GM12878 (cell line): ENCODE measurements at regions not wholly inside any gene's neighbourhood (a gene's known extent, or its start where the extent isn't known, plus 50 kb on each side); places are given as distances from the start of the nearest gene placed in this dataset.

ENCODE experiments used
- ATAC-seq: fragments of 200-7000 bp; cut with Tn5 transposase; 3 replicates; pipeline ENCODE4 v1.9.1; 2020; ENCODE audit warnings: mild to moderate bottlenecking, moderate library complexity
- BruUV-seq: library from RNA; stranded (reverse); fragments of 400-500 nt; replicated peaks from 2 replicates; lab custom pipeline; 2021; lab: Mats Ljungman, UMichigan
- CTCF ChIA-PET: fragments of 300-600 bp; sonication (Branson Sonifier 250); formaldehyde crosslinking; extraction: SDS; loops from one replicate; lab custom pipeline; 2021; ENCODE audit warnings: inconsistent platforms; lab: Yijun Ruan, JAX
- POLR2A ChIA-PET: fragments of 350-600 bp; formaldehyde crosslinking; extraction: SDS; loops from one replicate; lab custom pipeline; 2021; ENCODE audit warnings: inconsistent platforms; lab: Charles Lee
- RAD21 ChIA-PET: fragments of 300-600 bp; sonication (Branson Sonifier 250); formaldehyde crosslinking; loops from one replicate; lab custom pipeline; 2023; ENCODE audit warnings: antibody characterized with exemption; ENCODE audit not compliant: unreplicated experiment; lab: Charles Lee
- SMC1A ChIA-PET: fragments of 300-600 bp; sonication (Branson Sonifier 250); formaldehyde crosslinking; loops from one replicate; lab custom pipeline; 2023; ENCODE audit not compliant: unreplicated experiment, uncharacterized antibody; lab: Charles Lee
- DNase-seq: peaks from one replicate; pipeline ENCODE4 v3.0.0-alpha.2; 2011; ENCODE audit warnings: low read depth, low spot score
- FAIRE-seq: peaks from 3 replicates; lab custom pipeline; 2011; peaks lifted over from hg19 to GRCh38; lab: Jason Lieb, UNC
- H2AFZ ChIP-seq: 2 replicates; pipeline ENCODE4 v1.6.0; 2011; ENCODE audit warnings: low read depth, low read length, control low read depth; ENCODE audit not compliant: control insufficient read depth
- H3K27ac ChIP-seq: 2 replicates; pipeline ENCODE4 v1.5.1; 2011; ENCODE audit warnings: control low read depth; ENCODE audit not compliant: control insufficient read depth, insufficient read depth
- H3K27me3 ChIP-seq, 2 experiments: replicated peaks in 1 of 2; 2 replicates each; pipeline versions ENCODE4 v1.6.0 to v1.6.1; 2011; ENCODE audit warnings: low read length in 1 of 2; ENCODE audit not compliant: control insufficient read depth in 2 of 2, insufficient read depth in 2 of 2
- H3K36me3 ChIP-seq, 2 experiments: 2 replicates each; pipeline ENCODE4 v1.5.1; 2011; ENCODE audit warnings: low read length in 1 of 2; ENCODE audit not compliant: control insufficient read depth in 2 of 2, insufficient read depth in 2 of 2
- H3K4me1 ChIP-seq: 2 replicates; pipeline ENCODE4 v1.6.1; 2011; ENCODE audit warnings: mild to moderate bottlenecking, low read length, moderate library complexity, mixed read lengths; ENCODE audit not compliant: control insufficient read depth, insufficient read depth
- H3K4me2 ChIP-seq: 2 replicates; pipeline ENCODE4 v1.6.0; 2011; ENCODE audit warnings: control low read depth; ENCODE audit not compliant: control insufficient read depth, insufficient read depth
- H3K4me3 ChIP-seq: fragments of 200-600 bp; sonication (generic); 2 replicates; pipeline ENCODE4 v1.5.1; 2016
- H3K79me2 ChIP-seq: 2 replicates; pipeline ENCODE4 v1.6.0; 2011; ENCODE audit warnings: low read length; ENCODE audit not compliant: control insufficient read depth, insufficient read depth
- H3K9ac ChIP-seq: 2 replicates; pipeline ENCODE4 v1.8.0; 2011; ENCODE audit warnings: low read length, control low read depth, mixed read lengths; ENCODE audit not compliant: control insufficient read depth, insufficient read depth
- H3K9me3 ChIP-seq: replicated peaks from 3 replicates; pipeline ENCODE4 v1.5.1; 2011; ENCODE audit warnings: mild to moderate bottlenecking, low read length; ENCODE audit not compliant: control insufficient read depth, insufficient read depth
- H4K20me1 ChIP-seq: 2 replicates; pipeline ENCODE4 v1.6.0; 2011; ENCODE audit not compliant: control insufficient read depth, insufficient read depth
- BCL11A ChIP-seq: IDR thresholded peaks from 2 replicates; pipeline ENCODE4 v1.6.1; 2011; ENCODE audit warnings: low read depth, low read length
- BMI1 ChIP-seq: fragments of 450-650 bp; IDR thresholded peaks from 2 replicates; pipeline ENCODE4 v1.6.1; 2016; ENCODE audit warnings: mild to moderate bottlenecking, moderate library complexity, borderline replicate concordance
- CBX3 ChIP-seq: fragments of 200-600 bp; sonication (generic); IDR thresholded peaks from 2 replicates; pipeline ENCODE4 v1.6.1; 2016; ENCODE audit warnings: low read depth, borderline replicate concordance
- EED ChIP-seq: sonication (generic); IDR thresholded peaks from 2 replicates; pipeline ENCODE4 v1.6.1; 2016; ENCODE audit warnings: antibody characterized with exemption, low read depth
- FOS ChIP-seq: IDR thresholded peaks from 3 replicates; pipeline ENCODE4 v1.6.1; 2011; ENCODE audit warnings: borderline replicate concordance; ENCODE audit not compliant: insufficient read length; ENCODE audit errors: extremely low read depth
- MEF2B ChIP-seq: fragments of 450-650 bp; IDR thresholded peaks from 2 replicates; pipeline ENCODE4 v1.6.1; 2018; ENCODE audit warnings: mild to moderate bottlenecking, moderate library complexity; ENCODE audit not compliant: partially characterized antibody, poor library complexity, severe bottlenecking
- MLLT1 ChIP-seq: fragments of 450-650 bp; IDR thresholded peaks from 2 replicates; pipeline ENCODE4 v1.6.1; 2016; ENCODE audit warnings: mild to moderate bottlenecking
- MTA3 ChIP-seq: IDR thresholded peaks from 2 replicates; pipeline ENCODE4 v1.6.1; 2012; ENCODE audit warnings: low read length, inconsistent platforms, borderline replicate concordance
- MXI1 ChIP-seq: fragments of 150-350 bp; IDR thresholded peaks from 2 replicates; pipeline ENCODE4 v1.6.1; 2011; ENCODE audit warnings: low read depth, mild to moderate bottlenecking, inconsistent platforms, low read length, improper control_type of control experiment
- SREBF1 ChIP-seq: IDR thresholded peaks from 2 replicates; pipeline ENCODE4 v1.6.1; 2012; ENCODE audit warnings: mild to moderate bottlenecking, low read length
- TCF3 ChIP-seq: IDR thresholded peaks from 2 replicates; pipeline ENCODE4 v1.6.1; 2012; ENCODE audit warnings: low read depth, mild to moderate bottlenecking, low read length, borderline replicate concordance; ENCODE audit not compliant: insufficient read depth
- ZNF687 ChIP-seq: fragments of 450-650 bp; IDR thresholded peaks from 2 replicates; pipeline ENCODE4 v1.6.1; 2017; ENCODE audit warnings: mild to moderate bottlenecking, moderate library complexity
- WGBS: methylation state at CpG from one replicate; pipeline ENCODE4 v1.1.6; 2016; ENCODE audit warnings: low lambda C conversion rate; ENCODE audit not compliant: insufficient replicate concordance, insufficient coverage; ENCODE audit errors: missing lambda C conversion rate; 5-methylcytosine and 5-hydroxymethylcytosine counted together
- in situ Hi-C: fragments of 300-500 bp; cut with MboI; formaldehyde crosslinking; loops from 9 replicates; pipeline ENCODE4 v1.14.3; 2018; ENCODE audit warnings: mixed read lengths
- intact Hi-C: fragments of 100-400 bp; cut with micrococcal nuclease; formaldehyde crosslinking; loops from one replicate; pipeline ENCODE4 v1.14.2; 2022; ENCODE audit not compliant: unreplicated experiment
- TF ChIP-seq, protein P1 (sequence below): fragments of 150-350 bp; IDR thresholded peaks from 2 replicates; pipeline ENCODE4 v1.6.1; 2014; ENCODE audit warnings: mild to moderate bottlenecking, low read depth, low read length

- intact Hi-C loops (no loop called here), in situ Hi-C loops (no loop called here)
- no peak overlapping the region for H3K4me3 ChIP-seq
These were observed 343.5 kb downstream of the NEK10 start for GRCh38 chr3:27025718-27026117.

More at GRCh38 chr3:27025718-27026117, 343.5 kb downstream of the NEK10 start:
- TF ChIP-seq TCF3 (no peak), CBX3 (no peak), ZNF687 (no peak), FOS (no peak), EED (no peak), MXI1 (no peak), BMI1 (no peak), SREBF1 (no peak), BCL11A (no peak), MEF2B (no peak), MTA3 (no peak), MLLT1 (no peak)
- TF ChIP-seq, protein P1, sequence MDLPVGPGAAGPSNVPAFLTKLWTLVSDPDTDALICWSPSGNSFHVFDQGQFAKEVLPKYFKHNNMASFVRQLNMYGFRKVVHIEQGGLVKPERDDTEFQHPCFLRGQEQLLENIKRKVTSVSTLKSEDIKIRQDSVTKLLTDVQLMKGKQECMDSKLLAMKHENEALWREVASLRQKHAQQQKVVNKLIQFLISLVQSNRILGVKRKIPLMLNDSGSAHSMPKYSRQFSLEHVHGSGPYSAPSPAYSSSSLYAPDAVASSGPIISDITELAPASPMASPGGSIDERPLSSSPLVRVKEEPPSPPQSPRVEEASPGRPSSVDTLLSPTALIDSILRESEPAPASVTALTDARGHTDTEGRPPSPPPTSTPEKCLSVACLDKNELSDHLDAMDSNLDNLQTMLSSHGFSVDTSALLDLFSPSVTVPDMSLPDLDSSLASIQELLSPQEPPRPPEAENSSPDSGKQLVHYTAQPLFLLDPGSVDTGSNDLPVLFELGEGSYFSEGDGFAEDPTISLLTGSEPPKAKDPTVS: no peak
- Histone ChIP-seq H4K20me1 (no peaks in the 10 kb centered on the region), H3K4me2 (no peak overlapping the region), H3K27ac (no peak overlapping the region), H3K9me3 (no peaks in the 10 kb centered on the region), H3K9ac (no peak overlapping the region), H3K27me3 (no peaks in the 10 kb centered on the region), H2AFZ (no peak overlapping the region), H3K79me2 (no peaks in the 10 kb centered on the region), H3K36me3 (no peaks in the 10 kb centered on the region), H3K4me1 (no peaks in the 10 kb centered on the region)
- ATAC-seq (no peak), FAIRE-seq (no peak), DNase-seq (no peak)
- WGBS: 5% methylated on average over 2 of the region's 2 CpGs
- ChIA-PET POLR2A (no interaction called here), RAD21 (no interaction called here), CTCF (no interaction called here), SMC1A (no interaction called here)
- no TSS peak for BruUV-seq
